Stimulated activated CD4-positive, alpha-beta T cell treated with anti-CD3 and anti-CD28 coated beads, Interleukin-2, amount 100 ng/mL, for 24 hours (primary cell): ENCODE measurements at regions not wholly inside any gene's neighbourhood (a gene's known extent, or its start where the extent isn't known, plus 50 kb on each side); places are given as distances from the start of the nearest gene placed in this dataset.
"Not testable (repeated sequence)": the region's sequence is repeated elsewhere in the genome, so short reads cannot be mapped to it uniquely, and the experiment has no call there.

Experiments
- DNase-seq, 2 donors: peaks; one replicate each; pipeline ENCODE4 v3.0.0-alpha.2; 2020

GRCh38 chr20:26216025-26216424 lies 519.4 kb upstream of the ZNF337 start:
- DNase-seq, result no peak

- DNase-seq, result no peak
These were observed 518.3 kb upstream of the ZNF337 start for GRCh38 chr20:26214991-26215390.

GRCh38 chr20:26209171-26209941 lies 512.7 kb upstream of the ZNF337 start:
- DNase-seq, result peak; percentile 10 to 24

GRCh38 chr20:26208296-26209091 lies 511.8 kb upstream of the ZNF337 start:
- peak; percentile 47 to 52 for DNase-seq

- DNase-seq, result peak; percentile 19 to 31
These were observed 511.3 kb upstream of the ZNF337 start for GRCh38 chr20:26207967-26208295.

GRCh38 chr20:26207237-26207966 lies 510.7 kb upstream of the ZNF337 start:
- no peak for DNase-seq

- no peak for DNase-seq
These were observed 508.7 kb upstream of the ZNF337 start for GRCh38 chr20:26205350-26205749.

- DNase-seq, result not testable (repeated sequence)
These were observed 504.4 kb upstream of the ZNF337 start for GRCh38 chr20:26201026-26201425.

GRCh38 chr20:26187329-26187728 lies 490.7 kb upstream of the ZNF337 start:
- not testable (repeated sequence) for DNase-seq

- not testable (repeated sequence) for DNase-seq
These were observed 487.1 kb upstream of the ZNF337 start for GRCh38 chr20:26183720-26184119.

- DNase-seq, result not testable (repeated sequence)
These were observed 484.7 kb upstream of the ZNF337 start for GRCh38 chr20:26181364-26181763.

GRCh38 chr20:26171875-26172274 lies 475.2 kb upstream of the ZNF337 start:
- not testable (repeated sequence) for DNase-seq

- DNase-seq, result no peak
These were observed 472.9 kb upstream of the ZNF337 start for GRCh38 chr20:26169506-26169905.

GRCh38 chr20:26167499-26167898 lies 470.8 kb upstream of the ZNF337 start:
- no peak for DNase-seq

- DNase-seq, result no peak
These were observed 467.2 kb upstream of the ZNF337 start for GRCh38 chr20:26163890-26164289.

- DNase-seq, result not testable (repeated sequence)
These were observed 466.5 kb upstream of the ZNF337 start for GRCh38 chr20:26163151-26163550.

GRCh38 chr20:26161741-26162140 lies 465.1 kb upstream of the ZNF337 start:
- DNase-seq, result not testable (repeated sequence)

- DNase-seq, result not testable (repeated sequence)
These were observed 464.3 kb upstream of the ZNF337 start for GRCh38 chr20:26160916-26161315.

GRCh38 chr20:26154224-26154623 lies 457.6 kb upstream of the ZNF337 start:
- DNase-seq, result no peak

- no peak for DNase-seq
These were observed 438.9 kb upstream of the ZNF337 start for GRCh38 chr20:26135325-26136110.

GRCh38 chr20:26134606-26135005 lies 438.0 kb upstream of the ZNF337 start:
- DNase-seq, result no peak

- DNase-seq, result not testable (repeated sequence)
These were observed 437.1 kb upstream of the ZNF337 start for GRCh38 chr20:26133794-26134193.

- not testable (repeated sequence) for DNase-seq
These were observed 424.3 kb upstream of the ZNF337 start for GRCh38 chr20:26120920-26121319.
